Right cardiac atrium (tissue), 5 donors: ENCODE measurements at regions not wholly inside any gene's neighbourhood (a gene's known extent, or its start where the extent isn't known, plus 50 kb on each side); places are given as distances from the start of the nearest gene placed in this dataset.
A peak's percentile ranks its signal among the peaks of the same experiment; 100 is the strongest.

Experiments used
- ATAC-seq, 2 donors: fragments of 200-7000 bp; cut with Tn5 transposase; one replicate each; pipeline versions ENCODE4 v1.8.0 to v1.9.1; 2020; ENCODE audit warnings: moderate library complexity in 2 of 2, mild to moderate bottlenecking in 1 of 2
- DNase-seq, 3 donors: peaks; one replicate each; pipeline ENCODE4 v3.0.0-alpha.2; 2020
- H3K27ac ChIP-seq: one replicate; pipeline ENCODE4 v1.5.1; 2013; ENCODE audit warnings: mild to moderate bottlenecking, low read length, control low read depth, moderate library complexity
- H3K27me3 ChIP-seq: one replicate; pipeline ENCODE4 v1.6.1; 2013; ENCODE audit not compliant: control insufficient read depth, insufficient read depth
- H3K4me1 ChIP-seq: one replicate; pipeline ENCODE4 v1.6.1; 2013; ENCODE audit warnings: low read length; ENCODE audit not compliant: control insufficient read depth, insufficient read depth
- H3K4me3 ChIP-seq: one replicate; pipeline ENCODE4 v1.5.1; 2013; ENCODE audit warnings: low read length, control low read depth
- H3K9me3 ChIP-seq: one replicate; pipeline ENCODE4 v1.6.1; 2013; ENCODE audit warnings: low read length; ENCODE audit not compliant: control insufficient read depth
- WGBS: extraction: QIAGEN DNeasy Blood & Tissue Kit; methylation state at CpG from one replicate; pipeline ENCODE4 v1.1.7; 2013; 5-methylcytosine and 5-hydroxymethylcytosine counted together
- intact Hi-C, 4 donors: fragments of 100-400 bp; cut with DNase I; formaldehyde crosslinking; loops; one replicate each; pipeline versions ENCODE4 v1.11.0 to v1.14.0; 2022 to 2023
- donor health status: healthy with polysubstance abuse.
- donor health status: DM: no; HTN: yes; CAD: no.
- donor health status: DM: no; HTN: no; CAD: no.
- donor health status: DM: no; HTN: yes; CAD: no; lungs with severe emphysema.
- donor health status: DM: yes; HTN: yes; CAD: no.

DNA sequence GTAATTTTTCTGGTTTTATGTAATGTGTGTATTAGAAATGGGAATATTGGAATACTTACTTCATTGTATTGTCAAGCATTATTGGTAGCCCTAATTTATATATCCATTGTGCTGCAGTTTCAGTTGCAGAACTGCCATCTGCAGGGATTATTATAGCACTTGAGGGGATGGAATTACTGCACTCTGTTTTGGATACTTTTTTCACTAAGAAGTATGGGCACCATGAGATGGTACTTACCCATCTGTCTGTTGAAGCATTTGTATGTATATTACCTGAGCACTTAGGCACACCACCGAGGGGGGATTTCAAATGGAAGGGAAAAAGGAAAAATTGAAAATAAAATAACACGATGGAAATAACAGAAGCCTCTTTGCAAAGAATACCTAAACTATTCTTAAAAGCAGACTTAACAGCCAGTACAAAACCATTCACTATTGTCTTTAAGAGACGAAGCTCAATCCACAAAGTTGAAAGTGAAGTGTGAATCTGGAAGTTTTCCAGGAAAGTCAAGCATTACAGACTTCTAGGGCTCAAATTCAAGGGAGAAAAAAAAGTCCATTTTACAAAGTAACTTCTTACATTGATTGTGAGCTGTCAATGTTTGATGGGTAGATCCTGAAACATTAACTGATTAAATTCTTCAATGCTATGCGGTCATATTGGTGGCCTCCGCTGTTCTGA, 318.7 kb downstream of the SOX4 start:
- H3K27ac ChIP-seq, result no peak overlapping the region
- peaks cover 3% of the 10 kb centered on the region for H3K4me1 ChIP-seq
- H3K9me3 ChIP-seq, result no peaks in the 10 kb centered on the region
- no peaks in the 10 kb centered on the region for H3K27me3 ChIP-seq
- H3K4me3 ChIP-seq, result no peak overlapping the region
- ATAC-seq (no peak), DNase-seq (no peak)
- intact Hi-C loops, result no loop called here
- WGBS, result 61% methylated on average over 5 of the region's 5 CpGs

GRCh38 chr6:21914121-21914973, 320.8 kb downstream of the SOX4 start:
- 41% methylated on average over 8 of the region's 8 CpGs for WGBS
- peaks cover 3% of the 10 kb centered on the region for H3K4me1 ChIP-seq
- ATAC-seq (peak in 1 of 2 donors; percentile 43), DNase-seq (peak; percentile 75 to 89 (median 82))
- intact Hi-C loops, result no loop called here
- no peaks in the 10 kb centered on the region for H3K9me3 ChIP-seq
- no peak overlapping the region for H3K27ac ChIP-seq
- H3K27me3 ChIP-seq, result no peaks in the 10 kb centered on the region
- H3K4me3 ChIP-seq, result no peak overlapping the region

DNA sequence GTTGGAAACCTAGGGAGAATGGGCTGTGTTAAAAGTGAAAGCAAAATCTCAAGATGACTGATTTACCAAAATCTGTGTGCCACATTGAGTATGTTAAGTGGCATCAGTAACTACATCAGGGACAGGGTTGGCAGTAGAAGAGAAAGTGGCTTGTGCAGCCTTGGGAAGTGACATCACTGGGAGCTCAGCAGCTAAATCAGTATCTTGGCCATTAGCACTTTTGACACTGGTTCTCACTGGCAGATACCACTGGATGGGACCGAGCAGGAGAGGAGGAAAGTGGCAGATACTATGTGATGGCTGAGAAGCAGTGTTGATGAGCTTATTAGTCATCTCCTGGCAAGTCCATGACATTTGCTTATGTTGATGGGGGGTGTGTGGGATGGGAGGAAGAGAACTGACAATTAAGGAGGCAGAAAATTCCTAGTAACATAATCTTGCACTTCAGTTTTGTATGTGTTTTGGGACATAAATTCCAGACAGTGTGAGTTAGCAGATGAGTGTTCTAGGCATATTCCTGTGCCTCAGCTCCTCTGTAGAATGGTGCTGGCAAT, 322.2 kb downstream of the SOX4 start:
- 39% methylated on average over 1 of the region's 1 CpG for WGBS
- no peak for DNase-seq
- no peak overlapping the region for H3K4me3 ChIP-seq
- peaks cover 3% of the 10 kb centered on the region for H3K4me1 ChIP-seq
- peak overlapping the region; percentile 61 for H3K27ac ChIP-seq
- no peaks in the 10 kb centered on the region for H3K27me3 ChIP-seq
- peak; percentile 85 for ATAC-seq
- H3K9me3 ChIP-seq, result no peaks in the 10 kb centered on the region
- intact Hi-C loops, result no loop called here

- WGBS, result 96% methylated on average over 7 of the region's 7 CpGs
- Histone ChIP-seq H3K27me3 (no peaks in the 10 kb centered on the region), H3K9me3 (no peaks in the 10 kb centered on the region), H3K4me3 (no peak overlapping the region), H3K27ac (no peak overlapping the region), H3K4me1 (peaks cover 3% of the 10 kb centered on the region)
- ATAC-seq (no peak), DNase-seq (no peak)
- intact Hi-C loops, result no loop called here
Measured at GRCh38 chr6:21918041-21918440, 324.5 kb downstream of the SOX4 start.

- DNase-seq (no peak), ATAC-seq (no peak)
- intact Hi-C loops, result no loop called here
- Histone ChIP-seq H3K27ac (no peak overlapping the region), H3K4me3 (no peak overlapping the region), H3K4me1 (peaks cover 3% of the 10 kb centered on the region), H3K9me3 (no peaks in the 10 kb centered on the region), H3K27me3 (no peaks in the 10 kb centered on the region)
- 96% methylated on average over 4 of the region's 4 CpGs for WGBS
Measured at GRCh38 chr6:21918666-21919065, 325.1 kb downstream of the SOX4 start.

DNA sequence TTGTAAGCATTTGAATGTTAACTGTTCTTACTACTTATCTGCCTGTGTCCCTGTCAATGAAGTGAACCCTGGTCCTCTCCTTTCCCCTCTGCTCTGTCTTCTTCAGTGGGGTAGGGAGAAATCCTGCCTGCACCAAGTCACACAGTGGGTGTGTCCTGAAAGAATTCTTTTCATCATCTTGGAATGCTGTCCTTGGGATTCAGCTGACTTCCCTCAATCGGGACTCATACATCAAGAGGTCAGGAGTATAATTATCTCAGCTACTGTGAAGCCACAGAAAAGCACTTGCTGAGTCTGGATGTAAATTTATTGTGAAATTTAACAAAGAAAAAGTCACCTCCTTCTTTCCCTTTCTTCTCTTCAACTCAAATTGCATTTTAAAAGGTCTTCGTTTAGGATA, 328.5 kb downstream of the SOX4 start:
- no peak for ATAC-seq

GRCh38 chr6:21924002-21924401, 330.5 kb downstream of the SOX4 start:
- H3K27me3 ChIP-seq, result no peaks in the 10 kb centered on the region
- no peak overlapping the region for H3K27ac ChIP-seq
- intact Hi-C loops, result no loop called here
- no peaks in the 10 kb centered on the region for H3K4me1 ChIP-seq
- no peak for ATAC-seq
- no peak overlapping the region for H3K4me3 ChIP-seq
- no peaks in the 10 kb centered on the region for H3K9me3 ChIP-seq
- DNase-seq, result no peak
- WGBS, result 82% methylated on average over 3 of the region's 3 CpGs

More for the DNA sequence above, 328.5 kb downstream of the SOX4 start:
- WGBS, result 59% methylated on average over 2 of the region's 2 CpGs
- Histone ChIP-seq H3K27ac (no peak overlapping the region), H3K9me3 (no peaks in the 10 kb centered on the region), H3K27me3 (no peaks in the 10 kb centered on the region), H3K4me1 (no peaks in the 10 kb centered on the region), H3K4me3 (no peak overlapping the region)
- DNase-seq, result no peak
- intact Hi-C loops, result no loop called here

GRCh38 chr6:21928827-21929226, 335.3 kb downstream of the SOX4 start:
- ATAC-seq, result no peak
- H3K4me3 ChIP-seq, result no peak overlapping the region
- intact Hi-C loops, result no loop called here

DNA sequence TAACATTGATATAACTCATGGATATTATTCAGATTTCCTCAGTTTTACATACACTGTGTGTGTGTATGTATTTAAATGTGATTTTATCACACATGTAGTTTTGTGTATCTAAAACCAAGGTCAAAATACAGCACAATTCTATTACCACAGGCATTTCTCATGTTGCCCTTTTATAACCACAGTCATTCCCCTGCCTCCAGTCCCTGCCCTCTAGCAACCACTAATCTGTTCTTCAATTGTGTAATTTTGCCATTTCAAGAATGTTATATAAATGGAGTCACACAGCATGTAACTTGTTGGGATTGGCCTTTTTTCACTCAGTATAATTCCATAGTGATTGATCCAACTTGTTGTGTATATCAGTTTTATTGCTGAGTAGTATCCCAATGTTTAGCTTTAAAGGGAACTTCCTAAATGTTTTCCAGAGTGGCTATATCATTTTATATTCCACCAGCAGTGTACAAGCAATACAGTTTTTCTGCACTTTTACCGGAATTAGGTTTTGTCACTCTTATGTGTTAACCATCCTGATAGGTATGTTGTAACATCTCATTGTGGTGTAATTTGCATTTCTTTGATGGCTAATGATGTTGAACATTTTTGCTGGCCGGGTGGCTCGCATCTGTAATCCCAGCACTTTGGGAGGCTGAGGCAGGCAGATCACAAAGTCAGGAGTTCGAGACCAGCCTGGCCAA, 338.2 kb downstream of the SOX4 start:
- Histone ChIP-seq H3K27me3 (no peaks in the 10 kb centered on the region), H3K9me3 (no peaks in the 10 kb centered on the region), H3K4me1 (no peaks in the 10 kb centered on the region), H3K4me3 (no peak overlapping the region), H3K27ac (no peak overlapping the region)
- DNase-seq (no peak), ATAC-seq (no peak)
- WGBS, result 94% methylated on average over 4 of the region's 4 CpGs
- intact Hi-C loops, result no loop called here

More at GRCh38 chr6:21928827-21929226, 335.3 kb downstream of the SOX4 start:
- 78% methylated on average over 3 of the region's 3 CpGs for WGBS
- H3K27ac ChIP-seq, result no peak overlapping the region
- no peak for DNase-seq
- H3K27me3 ChIP-seq, result no peaks in the 10 kb centered on the region
- no peaks in the 10 kb centered on the region for H3K4me1 ChIP-seq
- H3K9me3 ChIP-seq, result no peaks in the 10 kb centered on the region

DNA sequence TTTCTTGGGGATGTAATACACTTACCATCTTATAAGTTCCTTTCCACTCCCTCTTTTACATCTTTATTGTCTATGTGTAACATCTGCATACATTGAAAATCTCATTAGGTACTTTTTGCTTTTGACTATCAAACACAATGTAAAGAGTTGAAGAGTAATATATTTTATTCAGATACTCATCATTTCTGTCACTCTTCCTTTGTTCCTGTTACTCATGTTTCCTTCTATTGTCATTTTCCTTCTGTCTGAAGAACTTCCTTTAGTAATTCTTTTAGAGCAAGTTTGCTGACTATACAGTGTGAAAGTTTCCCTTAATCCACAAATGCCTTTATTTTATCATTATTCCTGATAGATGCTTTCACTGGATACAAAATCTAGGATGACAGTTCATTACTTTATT, 339.8 kb downstream of the SOX4 start:
- ATAC-seq (no peak), DNase-seq (no peak)
- intact Hi-C loops, result no loop called here
- no peaks in the 10 kb centered on the region for H3K27me3 ChIP-seq
- no peaks in the 10 kb centered on the region for H3K4me1 ChIP-seq
- H3K4me3 ChIP-seq, result no peak overlapping the region
- no peaks in the 10 kb centered on the region for H3K9me3 ChIP-seq
- H3K27ac ChIP-seq, result no peak overlapping the region

- DNase-seq (no peak), ATAC-seq (no peak)
- no peaks in the 10 kb centered on the region for H3K4me1 ChIP-seq
- H3K4me3 ChIP-seq, result no peak overlapping the region
- H3K27me3 ChIP-seq, result no peaks in the 10 kb centered on the region
- intact Hi-C loops, result no loop called here
- no peak overlapping the region for H3K27ac ChIP-seq
- no peaks in the 10 kb centered on the region for H3K9me3 ChIP-seq
Measured at GRCh38 chr6:21935142-21935541, 341.6 kb downstream of the SOX4 start.
